IPS-18a (cell line): ENCODE measurements at regions not wholly inside any gene's neighbourhood (a gene's known extent, or its start where the extent isn't known, plus 50 kb on each side); places are given as distances from the start of the nearest gene placed in this dataset.
"Not testable (repeated sequence)": the region's sequence is repeated elsewhere in the genome, so short reads cannot be mapped to it uniquely, and the experiment has no call there.

Experiments used
- H3K27ac ChIP-seq: one replicate; pipeline ENCODE4 v1.5.1; 2013; ENCODE audit warnings: low read length
- H3K27me3 ChIP-seq: one replicate; pipeline ENCODE4 v1.6.1; 2013; ENCODE audit warnings: mild to moderate bottlenecking, low read length; ENCODE audit not compliant: control insufficient read depth, insufficient read depth
- H3K36me3 ChIP-seq: one replicate; pipeline ENCODE4 v1.6.1; 2013; ENCODE audit warnings: low read depth, low read length; ENCODE audit not compliant: control insufficient read depth
- H3K4me1 ChIP-seq: one replicate; pipeline ENCODE4 v1.6.1; 2013; ENCODE audit warnings: low read depth, low read length; ENCODE audit not compliant: control insufficient read depth
- H3K4me3 ChIP-seq: one replicate; pipeline ENCODE4 v1.5.1; 2013; ENCODE audit warnings: low read length
- H3K9ac ChIP-seq: one replicate; pipeline ENCODE4 v1.6.1; 2013; ENCODE audit warnings: mild to moderate bottlenecking, low read length, moderate library complexity
- H3K9me3 ChIP-seq: one replicate; pipeline ENCODE4 v1.6.1; 2013; ENCODE audit warnings: low read depth, low read length; ENCODE audit not compliant: control insufficient read depth

DNA sequence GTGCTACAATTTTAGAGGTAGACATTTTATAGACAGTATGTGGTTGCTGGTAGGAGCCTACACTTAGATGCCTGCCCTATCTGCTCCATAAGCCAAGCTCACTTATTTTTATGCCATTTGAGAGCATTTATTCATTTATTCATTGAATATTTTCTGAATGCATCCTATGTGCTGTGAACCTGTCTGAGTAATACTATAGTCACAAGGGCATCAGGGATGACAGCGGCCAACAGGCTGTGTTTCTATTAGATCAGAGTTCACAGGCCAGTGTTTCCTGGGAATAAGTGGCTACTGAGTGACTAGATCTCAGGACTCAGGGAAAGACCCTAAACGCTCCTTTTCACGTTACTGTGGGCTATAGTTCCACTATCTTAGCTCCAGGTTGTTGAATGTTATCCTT is 235.2 kb upstream of the MSX2 start:
- no peaks in the 10 kb centered on the region for H3K4me1 ChIP-seq
- no peaks in the 10 kb centered on the region for H3K27me3 ChIP-seq
- H3K36me3 ChIP-seq: no peaks in the 10 kb centered on the region
- no peak overlapping the region for H3K9ac ChIP-seq
- no peak overlapping the region for H3K4me3 ChIP-seq
- no peaks in the 10 kb centered on the region for H3K9me3 ChIP-seq
- H3K27ac ChIP-seq: no peak overlapping the region

DNA sequence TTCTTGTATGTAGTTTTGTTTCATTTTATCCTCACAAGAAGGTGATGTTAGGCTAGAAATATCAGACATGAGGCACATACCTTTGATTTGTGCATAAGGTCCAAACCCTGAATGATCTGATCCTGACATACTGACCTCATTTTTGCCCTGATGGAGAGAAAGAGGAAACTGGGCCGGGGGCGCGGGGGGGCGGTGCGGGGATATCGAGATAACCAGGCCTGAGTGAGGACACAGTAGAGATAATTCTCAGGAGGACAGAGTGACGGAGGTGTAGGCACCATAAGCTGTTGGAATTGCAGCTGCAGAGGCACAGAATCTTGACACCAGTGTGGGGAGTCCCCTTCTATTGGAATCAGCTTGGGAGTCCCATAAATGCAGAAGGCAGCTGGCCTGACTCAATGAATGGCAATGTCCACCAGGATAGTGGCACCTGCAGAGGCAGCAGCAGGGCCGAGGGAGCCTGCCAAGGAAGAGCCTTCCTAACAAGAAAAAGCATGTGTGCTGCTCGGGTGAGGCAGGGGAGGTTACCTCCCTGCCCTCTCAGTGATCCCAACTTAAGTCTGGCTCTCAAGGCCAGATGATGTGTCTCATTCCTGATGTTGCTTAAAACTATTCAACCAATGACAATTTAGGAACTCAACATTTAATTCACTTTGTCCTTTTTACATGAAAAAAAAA is 234.3 kb upstream of the MSX2 start:
- Histone ChIP-seq H3K27me3 (no peaks in the 10 kb centered on the region), H3K9ac (no peak overlapping the region), H3K4me3 (no peak overlapping the region), H3K27ac (no peak overlapping the region), H3K9me3 (no peaks in the 10 kb centered on the region), H3K4me1 (no peaks in the 10 kb centered on the region), H3K36me3 (no peaks in the 10 kb centered on the region)

DNA sequence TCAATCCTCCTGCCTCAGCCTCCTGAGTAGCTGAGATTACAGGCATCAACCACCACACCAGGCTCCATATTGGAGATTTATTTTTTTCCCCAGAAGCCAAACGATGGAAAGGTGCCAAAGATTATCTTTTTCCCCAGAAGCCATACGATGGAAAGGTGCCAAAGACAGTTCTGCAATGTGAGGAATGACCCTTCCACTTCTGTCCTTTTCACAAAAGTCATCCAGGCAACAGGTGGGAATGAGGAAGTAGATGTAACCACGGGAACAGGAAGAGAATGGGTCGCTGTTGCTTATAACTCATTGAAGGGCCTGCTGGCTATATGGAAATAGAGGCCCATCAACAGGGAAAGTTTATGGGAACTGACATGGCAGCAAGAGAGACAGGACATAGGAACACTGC is 233.7 kb upstream of the MSX2 start:
- Histone ChIP-seq H3K9me3 (no peaks in the 10 kb centered on the region), H3K4me1 (no peaks in the 10 kb centered on the region), H3K9ac (no peak overlapping the region), H3K4me3 (no peak overlapping the region), H3K27me3 (no peaks in the 10 kb centered on the region), H3K36me3 (no peaks in the 10 kb centered on the region), H3K27ac (no peak overlapping the region)

GRCh38 chr5:174491265-174491664 is 233.1 kb upstream of the MSX2 start:
- Histone ChIP-seq H3K36me3 (no peaks in the 10 kb centered on the region), H3K9me3 (no peaks in the 10 kb centered on the region), H3K4me3 (no peak overlapping the region), H3K27me3 (no peaks in the 10 kb centered on the region), H3K27ac (no peak overlapping the region), H3K9ac (no peak overlapping the region), H3K4me1 (no peaks in the 10 kb centered on the region)

- H3K27ac ChIP-seq: no peak overlapping the region
Measured at GRCh38 chr5:174491761-174492350, 232.5 kb upstream of the MSX2 start.

GRCh38 chr5:174493530-174493929 is 230.9 kb upstream of the MSX2 start:
- Histone ChIP-seq H3K4me3 (no peak overlapping the region), H3K27me3 (no peaks in the 10 kb centered on the region), H3K9me3 (peaks cover 8% of the 10 kb centered on the region), H3K4me1 (no peaks in the 10 kb centered on the region), H3K36me3 (no peaks in the 10 kb centered on the region), H3K9ac (no peak overlapping the region), H3K27ac (no peak overlapping the region)

More at GRCh38 chr5:174491761-174492350, 232.5 kb upstream of the MSX2 start:
- no peaks in the 10 kb centered on the region for H3K27me3 ChIP-seq
- H3K9me3 ChIP-seq: no peaks in the 10 kb centered on the region
- H3K4me1 ChIP-seq: no peaks in the 10 kb centered on the region
- H3K4me3 ChIP-seq: no peak overlapping the region
- H3K36me3 ChIP-seq: no peaks in the 10 kb centered on the region
- no peak overlapping the region for H3K9ac ChIP-seq

- H3K36me3 ChIP-seq, H3K27ac ChIP-seq, H3K9ac ChIP-seq, H3K4me1 ChIP-seq, H3K27me3 ChIP-seq, H3K4me3 ChIP-seq: not testable (repeated sequence)
- peaks cover 12% of the 10 kb centered on the region for H3K9me3 ChIP-seq
Measured at GRCh38 chr5:174497939-174498338, 226.4 kb upstream of the MSX2 start.

GRCh38 chr5:174498575-174498974 is 225.8 kb upstream of the MSX2 start:
- not testable (repeated sequence) for H3K36me3 ChIP-seq, H3K4me3 ChIP-seq, H3K9ac ChIP-seq, H3K4me1 ChIP-seq, H3K27me3 ChIP-seq, H3K27ac ChIP-seq
- peaks cover 12% of the 10 kb centered on the region for H3K9me3 ChIP-seq

- no peaks in the 10 kb centered on the region for H3K36me3 ChIP-seq
- no peak overlapping the region for H3K9ac ChIP-seq
- H3K27me3 ChIP-seq: no peaks in the 10 kb centered on the region
- no peak overlapping the region for H3K27ac ChIP-seq
- H3K9me3 ChIP-seq: peaks cover 12% of the 10 kb centered on the region
- no peak overlapping the region for H3K4me3 ChIP-seq
- no peaks in the 10 kb centered on the region for H3K4me1 ChIP-seq
Measured at GRCh38 chr5:174500636-174501035, 223.7 kb upstream of the MSX2 start.

DNA sequence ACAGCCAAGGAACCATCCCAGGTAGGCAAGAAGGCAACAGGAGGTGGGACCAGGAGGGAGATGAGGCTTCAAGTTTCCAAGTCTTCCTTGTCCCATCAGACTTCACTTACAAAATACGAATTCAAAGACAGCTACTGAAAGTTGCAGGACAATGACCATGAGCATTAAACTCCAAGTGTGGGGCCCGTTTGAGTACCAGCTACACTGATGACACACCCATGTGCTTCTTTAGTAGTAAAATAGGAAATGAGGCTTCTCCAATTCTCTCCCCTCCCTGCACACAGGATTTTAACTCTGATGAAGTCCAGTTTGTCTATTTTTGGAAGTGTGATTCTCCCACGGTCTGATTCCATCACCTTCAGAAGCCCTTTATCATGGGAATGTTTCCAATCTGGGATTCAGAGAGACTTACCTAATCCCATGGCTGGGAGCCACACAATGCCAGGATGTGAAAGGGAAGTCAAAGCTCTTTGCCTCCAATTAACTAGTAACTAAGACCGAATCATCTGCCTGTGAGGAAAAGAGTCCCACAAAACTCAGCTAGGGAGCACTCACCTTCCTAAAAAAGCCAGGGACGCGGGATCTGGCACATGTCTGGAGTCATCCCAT is 222.8 kb upstream of the MSX2 start:
- Histone ChIP-seq H3K27ac (no peak overlapping the region), H3K9ac (no peak overlapping the region), H3K27me3 (no peaks in the 10 kb centered on the region), H3K36me3 (no peaks in the 10 kb centered on the region), H3K9me3 (peaks cover 12% of the 10 kb centered on the region), H3K4me1 (no peaks in the 10 kb centered on the region), H3K4me3 (no peak overlapping the region)

DNA sequence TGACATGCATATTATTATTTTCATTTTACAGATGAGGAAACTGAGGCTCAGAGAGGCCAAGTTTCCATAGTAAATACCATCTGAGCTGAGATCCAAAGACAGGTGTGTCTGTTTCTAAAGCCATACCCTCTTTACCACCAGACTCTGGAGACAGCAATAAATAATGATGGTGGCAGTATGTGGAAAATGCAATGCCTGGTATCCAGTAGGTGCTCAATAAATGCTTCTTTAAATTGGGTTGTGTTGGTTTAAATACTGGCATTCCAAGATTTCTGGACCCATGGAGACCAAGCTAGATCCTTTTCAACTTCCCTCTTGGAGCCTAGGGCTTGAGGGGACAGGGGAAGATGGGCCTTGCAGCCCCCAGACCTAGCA is 221.3 kb upstream of the MSX2 start:
- Histone ChIP-seq H3K27ac (no peak overlapping the region), H3K4me1 (no peaks in the 10 kb centered on the region), H3K4me3 (no peak overlapping the region), H3K9ac (no peak overlapping the region), H3K27me3 (no peaks in the 10 kb centered on the region), H3K9me3 (peaks cover 5% of the 10 kb centered on the region), H3K36me3 (no peaks in the 10 kb centered on the region)
